ENCODE measurements at regions not wholly inside any gene's neighbourhood (a gene's known extent, or its start where the extent isn't known, plus 50 kb on each side); places are given as distances from the start of the nearest gene placed in this dataset.
A peak's percentile ranks its signal among the peaks of the same experiment; 100 is the strongest.
"Not testable (repeated sequence)": the region's sequence is repeated elsewhere in the genome, so short reads cannot be mapped to it uniquely, and the experiment has no call there.

DNA sequence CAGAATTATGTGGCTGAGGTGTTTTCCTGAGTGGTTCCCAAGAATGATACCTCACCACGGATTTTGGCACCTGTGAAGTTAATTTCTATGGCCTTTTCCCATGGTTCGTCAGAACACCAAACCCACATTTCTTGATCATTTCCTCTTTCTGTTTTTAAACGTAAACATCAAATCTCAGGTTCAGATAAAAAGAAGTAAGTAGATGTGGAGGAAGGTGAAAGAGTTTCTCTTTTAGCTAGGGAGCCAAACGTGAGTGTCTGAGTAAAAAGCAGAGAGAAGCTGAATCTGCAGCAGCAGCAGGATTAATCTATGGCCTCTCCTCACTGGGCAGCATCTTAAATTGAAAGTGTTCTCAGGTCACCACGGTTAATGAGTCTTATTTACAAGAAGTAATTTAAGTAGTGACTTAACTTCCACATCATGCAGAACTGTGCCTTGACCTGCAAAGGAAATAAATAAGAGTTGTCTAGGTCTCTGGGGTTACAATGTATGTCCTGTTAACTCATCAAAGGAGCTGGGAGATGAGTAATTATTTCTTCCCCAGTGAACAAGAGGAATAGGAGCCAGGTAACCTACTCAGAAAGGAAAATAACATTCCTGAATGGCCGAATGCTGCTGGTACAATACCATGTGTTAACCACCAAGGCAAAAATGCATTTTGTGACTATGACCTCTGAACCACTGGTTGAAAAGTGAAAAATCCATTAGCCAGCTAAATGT, 139.6 kb upstream of the NETO1 start:
- TF ChIP-seq ZFX (IDR thresholded peaks at IDR 0.05): no peak
- TF ChIP-seq, protein P1, sequence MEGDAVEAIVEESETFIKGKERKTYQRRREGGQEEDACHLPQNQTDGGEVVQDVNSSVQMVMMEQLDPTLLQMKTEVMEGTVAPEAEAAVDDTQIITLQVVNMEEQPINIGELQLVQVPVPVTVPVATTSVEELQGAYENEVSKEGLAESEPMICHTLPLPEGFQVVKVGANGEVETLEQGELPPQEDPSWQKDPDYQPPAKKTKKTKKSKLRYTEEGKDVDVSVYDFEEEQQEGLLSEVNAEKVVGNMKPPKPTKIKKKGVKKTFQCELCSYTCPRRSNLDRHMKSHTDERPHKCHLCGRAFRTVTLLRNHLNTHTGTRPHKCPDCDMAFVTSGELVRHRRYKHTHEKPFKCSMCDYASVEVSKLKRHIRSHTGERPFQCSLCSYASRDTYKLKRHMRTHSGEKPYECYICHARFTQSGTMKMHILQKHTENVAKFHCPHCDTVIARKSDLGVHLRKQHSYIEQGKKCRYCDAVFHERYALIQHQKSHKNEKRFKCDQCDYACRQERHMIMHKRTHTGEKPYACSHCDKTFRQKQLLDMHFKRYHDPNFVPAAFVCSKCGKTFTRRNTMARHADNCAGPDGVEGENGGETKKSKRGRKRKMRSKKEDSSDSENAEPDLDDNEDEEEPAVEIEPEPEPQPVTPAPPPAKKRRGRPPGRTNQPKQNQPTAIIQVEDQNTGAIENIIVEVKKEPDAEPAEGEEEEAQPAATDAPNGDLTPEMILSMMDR (conservative IDR thresholded peaks at IDR 0.05): no peak
- H3K27ac ChIP-seq: no peak overlapping the region

DNA sequence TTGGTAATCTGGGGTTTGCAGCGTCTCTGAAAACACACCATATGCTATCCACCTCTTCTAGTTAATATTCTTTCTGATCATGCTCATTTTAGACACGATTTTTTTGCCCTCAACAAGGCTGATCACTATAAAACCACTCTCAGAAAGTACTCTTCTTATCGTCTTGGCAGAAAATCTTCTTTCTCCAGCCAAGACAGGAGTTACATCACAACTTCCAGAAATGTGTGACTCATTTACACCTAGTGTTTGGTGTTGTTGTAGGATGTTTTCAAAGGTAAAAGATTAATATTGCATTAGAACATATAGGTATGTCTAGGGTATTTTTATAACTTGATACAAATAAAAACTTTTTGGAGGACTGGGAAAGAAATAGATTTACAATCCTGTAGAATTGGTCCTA, 138.5 kb upstream of the NETO1 start:
- no peak overlapping the region for H3K27ac ChIP-seq
- no peak for TF ChIP-seq ZFX (IDR thresholded peaks at IDR 0.05)
- TF ChIP-seq, protein P1 (conservative IDR thresholded peaks at IDR 0.05): no peak

DNA sequence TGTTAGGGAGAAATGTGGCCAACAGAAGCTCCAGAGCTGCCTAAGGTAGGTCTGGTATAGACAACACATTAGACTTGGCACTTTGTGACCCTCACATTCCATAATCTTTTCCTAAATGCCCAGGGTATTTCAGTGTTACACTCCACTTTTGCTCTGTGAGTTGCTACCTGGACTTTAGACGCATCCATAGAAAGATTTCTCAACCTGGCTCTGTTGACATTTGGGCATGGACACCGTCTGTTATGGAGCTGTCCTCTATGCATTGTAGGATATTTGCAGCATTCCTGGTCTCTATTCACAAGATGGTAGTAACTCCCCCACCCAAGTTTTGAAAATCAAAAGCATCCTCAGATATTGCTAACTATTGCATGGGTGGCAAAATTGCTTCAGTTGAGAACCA, 136.5 kb upstream of the NETO1 start:
- TF ChIP-seq, protein P1 (conservative IDR thresholded peaks at IDR 0.05): no peak
- TF ChIP-seq ZFX (IDR thresholded peaks at IDR 0.05): no peak

DNA sequence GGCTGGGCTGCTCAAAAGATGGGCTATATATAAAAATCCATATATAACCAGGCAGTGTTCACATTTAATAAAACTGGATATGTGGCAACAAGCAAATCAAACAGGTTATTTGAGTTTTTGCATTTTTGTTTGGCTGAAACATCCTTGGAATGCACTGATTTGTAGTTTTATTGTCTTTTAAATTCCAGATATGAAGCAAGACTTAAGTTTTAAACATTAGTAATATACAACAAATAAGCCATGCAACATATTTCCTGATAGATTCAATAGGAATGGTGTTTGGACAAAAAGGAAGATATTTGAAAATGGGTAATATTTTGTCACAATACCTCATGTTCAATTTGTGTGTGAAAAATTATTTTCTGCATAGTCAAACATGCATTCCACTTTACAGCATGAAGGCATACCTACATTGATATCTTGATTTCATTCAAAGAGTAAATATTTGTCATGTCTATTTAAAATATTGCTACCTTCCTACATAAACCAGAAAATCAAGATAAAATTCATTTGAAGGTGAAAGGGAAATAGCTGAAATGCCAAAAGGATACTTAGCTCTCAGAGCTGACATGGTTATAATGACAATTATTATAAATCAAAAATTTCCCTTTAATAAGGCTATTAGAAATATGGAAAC, 132.3 kb upstream of the NETO1 start:
- no peak overlapping the region for H3K27ac ChIP-seq
- TF ChIP-seq, protein P1 (conservative IDR thresholded peaks at IDR 0.05): no peak
- no peak for TF ChIP-seq ZFX (IDR thresholded peaks at IDR 0.05)

More for the DNA sequence above, 136.5 kb upstream of the NETO1 start:
- H3K27ac ChIP-seq: no peak overlapping the region

DNA sequence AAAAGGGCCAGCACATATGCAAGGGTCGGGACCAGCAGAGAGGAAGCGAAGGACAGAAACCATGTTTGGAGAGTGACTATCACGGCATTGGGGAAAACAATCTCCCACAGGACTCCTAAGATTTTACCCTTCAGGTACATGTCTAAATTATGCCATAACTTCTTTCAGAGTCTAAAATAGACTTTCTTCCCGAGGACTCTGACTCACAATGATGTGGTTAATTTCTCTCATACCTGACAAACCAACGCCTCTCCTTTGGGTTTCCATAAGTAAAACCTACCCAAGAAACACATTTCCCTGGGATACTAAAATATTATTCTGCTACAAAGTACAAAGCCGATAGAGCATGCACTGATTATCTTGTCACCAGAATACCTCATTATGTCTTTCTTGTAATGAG, 127.8 kb upstream of the NETO1 start:
- TF ChIP-seq, protein P1 (conservative IDR thresholded peaks at IDR 0.05): no peak
- no peak for TF ChIP-seq ZFX (IDR thresholded peaks at IDR 0.05)
- peak overlapping the region; percentile 49 for H3K27ac ChIP-seq

DNA sequence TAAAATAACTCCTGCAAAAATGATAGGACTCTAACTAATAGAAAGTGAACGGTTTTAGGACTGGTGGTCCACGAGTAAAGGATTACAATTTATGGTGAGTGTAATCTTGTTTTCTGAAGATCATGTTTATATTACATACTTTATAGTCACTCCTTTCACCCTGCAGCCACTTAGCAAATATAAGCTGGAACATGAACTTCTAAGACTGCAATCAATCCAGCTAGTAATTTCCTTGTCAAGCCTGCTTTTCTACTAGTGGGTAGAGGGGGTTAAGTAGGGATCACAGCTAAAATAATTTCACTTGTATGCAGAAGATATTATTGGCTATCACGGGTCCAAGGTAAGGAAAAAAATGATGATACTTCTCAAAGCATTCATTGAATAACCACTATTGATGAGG, 125.5 kb upstream of the NETO1 start:
- peak overlapping the region; percentile 98 for H3K27ac ChIP-seq
- TF ChIP-seq ZFX (IDR thresholded peaks at IDR 0.05): no peak
- TF ChIP-seq, protein P1 (conservative IDR thresholded peaks at IDR 0.05): no peak

DNA sequence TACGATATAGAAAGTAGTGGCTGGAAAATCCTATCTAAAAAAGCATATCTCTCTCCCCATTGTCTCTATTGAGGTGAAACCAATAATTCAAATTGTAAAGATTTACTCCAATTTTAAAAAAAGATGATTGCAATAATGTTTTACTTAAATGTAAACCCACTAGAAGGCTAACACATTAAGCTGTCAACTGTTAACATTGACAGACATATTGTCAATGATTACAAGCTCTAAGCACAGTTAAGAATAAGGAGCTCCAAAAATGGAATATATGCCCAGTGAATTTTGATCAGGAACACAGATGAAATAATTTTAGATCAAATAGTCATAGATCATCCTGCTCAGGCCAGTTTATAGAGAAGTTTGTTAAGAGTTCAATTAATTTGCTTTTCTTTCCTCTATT, 123.6 kb upstream of the NETO1 start:
- TF ChIP-seq, protein P1 (conservative IDR thresholded peaks at IDR 0.05): no peak
- TF ChIP-seq ZFX (IDR thresholded peaks at IDR 0.05): no peak
- H3K27ac ChIP-seq: no peak overlapping the region

DNA sequence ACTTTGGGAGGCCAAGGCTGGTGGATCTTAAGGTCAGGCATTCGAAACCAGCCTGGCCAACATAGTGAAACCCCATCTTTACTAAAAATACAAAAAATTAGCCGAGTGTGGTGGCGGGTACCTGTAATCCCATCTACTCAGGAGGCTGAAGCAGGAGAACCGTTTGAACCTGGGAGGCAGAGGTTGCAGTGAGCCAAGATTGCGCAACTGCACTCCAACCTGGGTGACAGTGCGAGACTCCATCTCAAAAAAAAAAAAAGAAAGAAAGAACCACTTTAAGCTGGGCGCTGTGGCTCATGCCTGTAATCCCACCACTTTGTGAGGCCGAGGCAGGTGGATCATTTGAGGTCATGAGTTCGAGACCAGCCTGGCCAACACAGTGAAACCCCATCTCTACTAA, 119.8 kb upstream of the NETO1 start:
- H3K27ac ChIP-seq: not testable (repeated sequence)

Data from C4-2B (cell line).